OCI-LY3 (cell line): ENCODE measurements at regions not wholly inside any gene's neighbourhood (a gene's known extent, or its start where the extent isn't known, plus 50 kb on each side); places are given as distances from the start of the nearest gene placed in this dataset.

Experiments
- H2AFZ ChIP-seq: fragments of 200-600, 300-600 bp; shearing (Covaris generic); 2 replicates; pipeline ENCODE4 v1.6.0; 2014; ENCODE audit warnings: antibody characterized with exemption, low read depth, low read length
- H3K27ac ChIP-seq: fragments of 200-600, 300-600 bp; sonication (generic); 2 replicates; pipeline ENCODE4 v1.5.1; 2014; ENCODE audit warnings: mild to moderate bottlenecking, low read length, moderate library complexity, mixed read lengths
- H3K27me3 ChIP-seq: fragments of 200-600, 300-600 bp; sonication (generic); 2 replicates; pipeline ENCODE4 v1.6.1; 2014; ENCODE audit warnings: low read depth, low read length, mixed read lengths
- H3K36me3 ChIP-seq: fragments of 200-600, 300-600 bp; sonication (generic); replicated peaks from 2 replicates; pipeline ENCODE3; 2014; ENCODE audit warnings: low read depth, low read length, mixed read lengths
- H3K4me1 ChIP-seq: fragments of 300-600, 200-600 bp; sonication (generic); 2 replicates; pipeline ENCODE4 v1.6.1; 2014; ENCODE audit warnings: low read length, mixed read lengths
- H3K4me2 ChIP-seq: fragments of 200-600, 300-600 bp; sonication (generic); 2 replicates; pipeline ENCODE4 v1.6.1; 2014; ENCODE audit warnings: low read length, mixed read lengths
- H3K4me3 ChIP-seq: fragments of 300-600, 200-600 bp; sonication (generic); 2 replicates; pipeline ENCODE4 v1.5.1; 2014; ENCODE audit warnings: antibody characterized with exemption, mild to moderate bottlenecking, low read length, moderate library complexity
- H3K79me2 ChIP-seq: fragments of 300-600, 200-600 bp; shearing (Covaris generic); 2 replicates; pipeline ENCODE4 v1.6.1; 2014; ENCODE audit warnings: mild to moderate bottlenecking, low read length, mixed read lengths
- H3K9ac ChIP-seq: fragments of 300-600, 200-600 bp; shearing (Covaris generic); 2 replicates; pipeline ENCODE4 v1.6.0; 2014; ENCODE audit warnings: mild to moderate bottlenecking, low read length, moderate library complexity
- H3K9me3 ChIP-seq: fragments of 200-600, 300-600 bp; shearing (Covaris generic); 2 replicates; pipeline ENCODE4 v1.6.1; 2014; ENCODE audit warnings: low read length, mixed read lengths; ENCODE audit not compliant: insufficient read depth
- H4K20me1 ChIP-seq: fragments of 200-600, 300-600 bp; sonication (generic); 2 replicates; pipeline ENCODE4 v1.6.1; 2016; ENCODE audit warnings: low read length, mixed read lengths; ENCODE audit not compliant: insufficient read depth
- CTCF ChIP-seq: fragments of 200-600, 300-600 bp; sonication (generic); IDR thresholded peaks from 2 replicates; pipeline ENCODE4 v1.5.1; 2014; ENCODE audit warnings: antibody characterized with exemption, low read length, low read depth
- EZH2phosphoT487 ChIP-seq: fragments of 200-600 bp; shearing (Covaris generic); IDR thresholded peaks from 2 replicates; pipeline ENCODE4 v1.6.1; 2018; ENCODE audit warnings: antibody characterized with exemption, mixed run types, low read depth

- H3K27me3 ChIP-seq = no peaks in the 10 kb centered on the region
- no peak overlapping the region for H2AFZ ChIP-seq
- no peak overlapping the region for H3K4me2 ChIP-seq
- no peaks in the 10 kb centered on the region for H3K9me3 ChIP-seq
- no peaks in the 10 kb centered on the region for H4K20me1 ChIP-seq
- no peaks in the 10 kb centered on the region for H3K79me2 ChIP-seq
- H3K4me1 ChIP-seq = no peaks in the 10 kb centered on the region
- no peak overlapping the region for H3K27ac ChIP-seq
- TF ChIP-seq EZH2phosphoT487 = no peak
- TF ChIP-seq CTCF = no peak
- H3K4me3 ChIP-seq = no peak overlapping the region
- H3K9ac ChIP-seq = no peak overlapping the region
- H3K36me3 ChIP-seq = no peaks in the 10 kb centered on the region
Observed at GRCh38 chr2:56102098-56102497, 81.7 kb upstream of the CCDC85A start.

- no peaks in the 10 kb centered on the region for H4K20me1 ChIP-seq
- TF ChIP-seq CTCF (no peak), EZH2phosphoT487 (no peak)
- no peaks in the 10 kb centered on the region for H3K4me1 ChIP-seq
Observed at GRCh38 chr2:56102866-56103265, 80.9 kb upstream of the CCDC85A start.

DNA sequence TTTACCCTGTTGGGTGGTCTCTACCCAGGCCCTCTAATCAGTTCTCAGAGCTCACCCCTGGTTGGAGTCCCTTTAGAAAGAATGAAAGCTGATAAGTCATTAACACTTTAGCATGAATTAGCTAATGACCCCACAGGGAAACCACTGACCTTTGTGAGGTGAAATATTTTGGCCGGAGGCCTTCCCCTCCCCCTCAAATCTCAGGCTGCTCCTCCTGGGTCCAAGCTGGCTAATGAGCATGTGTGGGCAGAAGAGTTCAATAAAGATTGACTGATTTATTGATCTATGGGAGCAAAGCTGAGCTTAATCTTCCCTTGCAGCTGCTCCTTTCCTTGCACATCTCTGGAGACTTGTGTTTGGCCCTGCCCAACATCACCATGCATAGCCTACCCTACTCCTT lies 78.8 kb upstream of the CCDC85A start:
- no peak for TF ChIP-seq EZH2phosphoT487
- no peak for TF ChIP-seq CTCF
- peaks cover 3% of the 10 kb centered on the region for H3K4me1 ChIP-seq
- H3K4me2 ChIP-seq = no peak overlapping the region
- H3K79me2 ChIP-seq = no peaks in the 10 kb centered on the region
- no peak overlapping the region for H2AFZ ChIP-seq
- H3K27me3 ChIP-seq = no peaks in the 10 kb centered on the region
- H3K9me3 ChIP-seq = no peaks in the 10 kb centered on the region
- H3K36me3 ChIP-seq = no peaks in the 10 kb centered on the region
- no peaks in the 10 kb centered on the region for H4K20me1 ChIP-seq
- no peak overlapping the region for H3K4me3 ChIP-seq
- no peak overlapping the region for H3K9ac ChIP-seq
- no peak overlapping the region for H3K27ac ChIP-seq

More at GRCh38 chr2:56102866-56103265, 80.9 kb upstream of the CCDC85A start:
- H3K9ac ChIP-seq = no peak overlapping the region
- H2AFZ ChIP-seq = no peak overlapping the region
- H3K27me3 ChIP-seq = no peaks in the 10 kb centered on the region
- H3K27ac ChIP-seq = no peak overlapping the region
- no peaks in the 10 kb centered on the region for H3K9me3 ChIP-seq
- H3K36me3 ChIP-seq = no peaks in the 10 kb centered on the region
- no peaks in the 10 kb centered on the region for H3K79me2 ChIP-seq
- no peak overlapping the region for H3K4me3 ChIP-seq
- H3K4me2 ChIP-seq = no peak overlapping the region

DNA sequence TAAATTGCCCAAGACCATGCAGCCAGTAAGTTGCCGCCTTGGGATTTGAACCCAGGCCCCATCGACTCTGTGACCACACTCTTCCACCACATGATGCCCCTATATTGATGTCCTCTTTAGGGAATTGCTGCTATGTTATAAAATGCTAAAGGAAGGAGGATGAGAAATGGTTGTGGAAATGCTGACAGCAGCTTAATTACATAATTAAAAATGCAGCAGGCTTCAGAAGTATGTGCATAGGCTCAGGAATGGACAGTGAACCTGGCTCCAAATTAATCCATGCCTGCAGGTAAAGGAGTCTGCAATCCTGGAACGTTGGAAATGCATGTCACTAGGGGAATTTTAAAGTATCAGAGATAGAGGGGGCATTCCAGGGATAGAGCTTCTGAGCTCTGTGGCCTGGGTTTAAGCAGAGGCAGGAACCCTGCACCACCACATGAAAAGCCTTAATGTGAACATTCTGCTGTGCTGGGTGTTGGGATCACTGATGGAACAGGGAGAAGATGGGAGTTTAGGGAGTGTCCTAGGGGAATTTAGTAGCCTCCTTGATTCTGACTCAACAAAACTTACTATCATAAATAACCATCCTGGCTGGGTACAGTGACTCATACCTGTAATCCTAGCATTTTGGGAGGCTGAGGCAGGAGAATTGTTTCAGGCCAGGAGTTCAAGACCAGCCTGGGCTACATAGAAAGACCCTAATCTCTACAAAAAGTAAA lies 76.1 kb upstream of the CCDC85A start:
- no peaks in the 10 kb centered on the region for H3K36me3 ChIP-seq
- H3K4me2 ChIP-seq = no peak overlapping the region
- H2AFZ ChIP-seq = no peak overlapping the region
- no peaks in the 10 kb centered on the region for H3K27me3 ChIP-seq
- H3K4me3 ChIP-seq = no peak overlapping the region
- H3K27ac ChIP-seq = no peak overlapping the region
- H3K4me1 ChIP-seq = peaks cover 3% of the 10 kb centered on the region
- no peaks in the 10 kb centered on the region for H4K20me1 ChIP-seq
- no peak overlapping the region for H3K9ac ChIP-seq
- no peaks in the 10 kb centered on the region for H3K9me3 ChIP-seq
- TF ChIP-seq CTCF = no peak
- no peak for TF ChIP-seq EZH2phosphoT487
- H3K79me2 ChIP-seq = no peaks in the 10 kb centered on the region
